Stimulated activated CD4-positive, alpha-beta T cell treated with anti-CD3 and anti-CD28 coated beads, Interleukin-4, amount 100 ng/mL, for 48 hours (primary cell): ENCODE measurements at regions not wholly inside any gene's neighbourhood (a gene's known extent, or its start where the extent isn't known, plus 50 kb on each side); places are given as distances from the start of the nearest gene placed in this dataset.

Source experiments
- DNase-seq, 2 donors: peaks; one replicate each; pipeline ENCODE4 v3.0.0-alpha.2; 2020; ENCODE audit warnings: low read depth in 2 of 2

DNA sequence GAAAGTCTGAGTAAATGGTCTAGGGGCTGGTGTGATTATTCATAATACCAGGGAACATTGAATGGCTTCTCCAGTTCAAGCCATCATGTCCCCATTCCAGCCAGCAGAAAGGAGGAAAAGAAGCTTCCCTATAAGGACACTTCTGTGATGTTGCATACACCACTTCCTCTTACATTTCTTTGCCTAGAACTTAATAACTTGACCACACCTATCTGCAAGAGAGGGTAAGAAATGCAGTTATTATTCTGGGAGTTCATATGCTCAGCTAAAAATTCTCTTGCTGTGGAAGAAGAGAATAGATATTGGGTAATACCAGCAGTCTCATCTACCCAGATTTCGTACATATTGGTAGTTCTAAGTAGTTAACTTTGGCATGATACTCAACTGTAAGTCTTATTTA lies 166.1 kb downstream of the SLC28A3 start:
- DNase-seq: no peak

DNA sequence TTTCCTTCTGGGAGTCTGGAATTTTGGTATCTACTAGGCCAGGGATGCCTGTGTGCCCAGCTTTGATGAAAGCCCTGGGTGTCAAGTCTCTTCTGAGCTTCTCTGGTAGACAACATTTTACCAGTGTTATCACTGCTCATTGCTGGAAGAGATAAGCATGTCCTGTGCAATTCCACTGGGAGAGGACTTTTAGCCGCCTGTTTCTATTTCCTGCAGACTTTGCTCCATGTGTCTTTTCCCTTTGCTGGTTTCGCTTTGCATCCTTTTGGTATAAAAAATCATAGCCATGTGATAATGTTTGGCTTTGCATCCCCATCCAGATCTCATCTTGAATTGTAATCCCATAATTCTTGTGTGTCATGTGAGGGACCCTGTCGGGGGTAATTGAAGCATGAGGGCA lies 163.2 kb downstream of the SLC28A3 start:
- no peak for DNase-seq

DNA sequence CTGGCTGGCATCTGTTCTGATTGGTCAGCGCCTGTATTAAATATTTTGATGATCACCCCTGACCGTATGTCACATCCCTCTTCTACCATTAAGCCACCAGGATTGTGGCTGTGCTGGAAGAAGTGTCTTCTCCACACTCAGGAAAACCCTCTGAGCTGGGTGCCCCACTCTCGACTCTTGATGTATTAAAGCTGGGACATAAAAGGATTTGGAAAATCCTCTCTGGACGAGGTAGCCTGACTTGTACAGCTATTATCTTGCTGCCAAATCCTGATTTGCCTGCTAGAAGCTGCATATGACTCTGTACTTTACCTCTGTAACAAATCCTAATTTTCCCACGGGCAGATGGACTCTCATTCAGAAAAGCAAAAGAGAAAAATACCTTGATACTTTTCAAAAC lies 161.0 kb downstream of the SLC28A3 start:
- DNase-seq: no peak

- no peak for DNase-seq
Measured at GRCh38 chr9:84187090-84187489, 153.5 kb downstream of the SLC28A3 start.

DNA sequence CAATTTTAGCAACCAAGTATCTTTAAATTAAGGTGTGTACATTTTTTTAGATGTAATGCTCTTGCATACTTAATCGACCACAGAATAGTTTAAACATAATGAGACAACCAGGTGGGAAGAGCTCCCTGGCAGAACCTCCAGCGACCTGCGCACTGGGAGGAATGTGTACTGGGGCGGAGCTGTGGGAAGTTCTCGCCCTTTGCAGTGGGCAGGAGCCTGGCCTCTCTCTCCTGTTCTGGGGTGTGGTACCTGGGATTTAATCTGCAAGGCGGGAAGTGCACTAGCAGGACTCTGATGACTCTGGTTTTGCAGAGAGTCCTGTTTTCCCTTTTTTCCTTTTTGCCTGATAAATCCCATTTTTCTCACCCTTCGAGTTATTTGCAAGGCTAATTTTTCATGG lies 150.7 kb downstream of the SLC28A3 start:
- DNase-seq: no peak

- DNase-seq: no peak
Measured at GRCh38 chr9:84190411-84190810, 150.1 kb downstream of the SLC28A3 start.

DNA sequence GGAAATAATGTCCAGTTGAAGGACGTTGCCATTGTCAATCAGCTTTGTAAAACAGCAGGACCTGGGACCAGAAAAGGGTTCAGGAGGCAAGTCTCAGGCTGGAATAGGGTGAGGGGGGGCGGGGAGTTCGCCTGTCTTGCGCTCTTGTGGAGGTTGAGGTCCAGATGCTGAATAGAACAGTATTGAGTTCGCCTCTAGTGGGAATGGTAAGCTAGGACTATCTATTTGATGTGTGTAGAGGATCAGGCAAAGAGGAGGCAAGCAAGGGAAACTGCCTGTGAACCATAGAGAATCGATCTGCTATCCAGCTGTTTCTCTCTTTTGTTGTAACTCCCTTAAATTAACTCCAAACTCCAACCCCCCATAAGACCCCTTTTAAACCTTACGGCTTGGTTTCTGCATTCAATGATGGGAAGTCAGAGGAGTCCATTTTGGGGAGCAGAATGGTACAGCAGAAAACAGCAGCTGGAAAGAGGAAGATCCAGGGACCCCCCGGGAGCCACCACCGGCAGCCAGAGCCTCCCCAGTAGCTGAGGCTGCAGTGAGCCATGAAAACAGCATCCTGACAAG lies 133.7 kb downstream of the SLC28A3 start:
- no peak for DNase-seq

DNA sequence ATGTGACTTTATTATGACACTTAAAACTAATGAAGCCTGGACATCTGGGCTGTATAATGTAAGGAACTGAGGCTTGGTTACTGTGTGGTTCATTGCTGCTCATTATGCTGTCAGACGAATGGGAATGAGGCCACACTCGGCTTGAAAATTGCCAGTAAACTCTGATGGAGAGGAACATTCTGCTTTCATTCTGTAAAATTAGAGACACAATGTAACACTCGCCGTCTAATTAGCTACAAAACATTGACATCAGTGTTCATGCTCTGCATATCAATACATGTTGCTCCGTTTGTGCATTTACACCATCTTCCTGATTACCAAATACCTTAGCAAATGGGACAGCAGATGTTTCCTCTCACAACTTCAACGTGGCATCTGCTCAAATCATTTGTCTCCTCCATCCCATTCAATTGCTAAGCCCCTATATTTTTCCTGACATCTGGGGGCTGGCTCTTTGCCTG lies 133.0 kb downstream of the SLC28A3 start:
- DNase-seq: no peak

GRCh38 chr9:84212246-84212645 lies 128.3 kb downstream of the SLC28A3 start:
- no peak for DNase-seq

DNA sequence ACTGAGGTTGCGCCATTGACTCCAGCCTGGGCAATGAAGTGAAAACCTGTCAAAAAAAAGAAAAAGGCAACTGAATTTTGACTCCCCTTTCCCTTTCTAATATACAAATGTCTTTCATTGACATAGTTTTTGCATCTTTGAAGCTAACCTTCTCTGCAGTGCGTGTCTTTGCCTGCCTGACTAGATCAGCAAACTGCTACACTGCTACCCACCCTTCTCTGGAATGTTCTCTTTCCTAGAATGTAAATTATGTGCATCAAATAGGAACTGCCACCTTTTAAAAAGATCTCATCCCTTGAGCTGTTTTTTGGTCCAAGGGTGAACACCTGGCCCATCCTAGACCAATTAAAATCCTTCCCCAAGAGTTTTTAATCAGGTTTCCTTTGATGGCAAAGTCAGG lies 127.6 kb downstream of the SLC28A3 start:
- DNase-seq: no peak

GRCh38 chr9:84216151-84216550 lies 124.4 kb downstream of the SLC28A3 start:
- no peak for DNase-seq

- no peak for DNase-seq
Measured at GRCh38 chr9:84218322-84218721, 122.2 kb downstream of the SLC28A3 start.

- DNase-seq: no peak
Measured at GRCh38 chr9:84224246-84224645, 116.3 kb downstream of the SLC28A3 start.
